SK-N-SH (cell line): ENCODE measurements at regions not wholly inside any gene's neighbourhood (a gene's known extent, or its start where the extent isn't known, plus 50 kb on each side); places are given as distances from the start of the nearest gene placed in this dataset.

Source experiments
- CHD2 ChIP-seq: fragments of 150-350 bp; IDR thresholded peaks from 2 replicates; pipeline ENCODE4 v1.6.1; 2018; ENCODE audit warnings: low read length; ENCODE audit not compliant: partially characterized antibody
- CTCF ChIP-seq: fragments of 200-600 bp; sonication (generic); IDR thresholded peaks from 2 replicates; pipeline ENCODE4 v1.6.1; 2017; ENCODE audit warnings: antibody characterized with exemption, mild to moderate bottlenecking, moderate library complexity
- EP300 ChIP-seq, 2 experiments: IDR thresholded peaks; 2 replicates each; pipeline versions ENCODE4 v1.4.0 to v1.6.1; 2012; ENCODE audit warnings: borderline replicate concordance in 1 of 2, low read depth in 1 of 2, low read length in 1 of 2
- EZH2phosphoT487 ChIP-seq: fragments of 200-600 bp; sonication (generic); IDR thresholded peaks from 2 replicates; pipeline ENCODE4 v1.6.1; 2017; ENCODE audit warnings: low read depth, mixed run types, mild to moderate bottlenecking, antibody characterized with exemption, moderate library complexity, borderline replicate concordance
- MAX ChIP-seq: IDR thresholded peaks from 2 replicates; pipeline ENCODE4 v1.4.0; 2012; ENCODE audit warnings: low read depth
- NFIC ChIP-seq: IDR thresholded peaks from 2 replicates; pipeline ENCODE4 v1.4.0; 2012; ENCODE audit warnings: borderline replicate concordance
- RFX5 ChIP-seq: IDR thresholded peaks from 2 replicates; pipeline ENCODE4 v1.6.1; 2012; ENCODE audit warnings: mild to moderate bottlenecking, improper control_type of control experiment, low read length
- TEAD4 ChIP-seq: IDR thresholded peaks from 2 replicates; pipeline ENCODE4 v1.4.0; 2012; ENCODE audit warnings: mild to moderate bottlenecking, borderline replicate concordance; ENCODE audit not compliant: insufficient read depth

- TF ChIP-seq EP300 (IDR thresholded peaks at IDR 0.05; ENCODE audit: borderline replicate concordance in 1 of 2, low read depth in 1 of 2, low read length in 1 of 2), result no peak
- TF ChIP-seq EZH2phosphoT487, result no peak
- no peak for TF ChIP-seq TEAD4
- TF ChIP-seq CTCF, result no peak
- TF ChIP-seq RFX5, result no peak
- no peak for TF ChIP-seq MAX
- no peak for TF ChIP-seq NFIC
- no peak for TF ChIP-seq CHD2
Measured at GRCh38 chr1:88035578-88035977, 648.5 kb upstream of the PKN2 start.
